Thymus (tissue), 11 donors: ENCODE measurements at regions not wholly inside any gene's neighbourhood (a gene's known extent, or its start where the extent isn't known, plus 50 kb on each side); places are given as distances from the start of the nearest gene placed in this dataset.

Experiments used
- DNase-seq, 9 donors: peaks; one replicate each; pipeline ENCODE4 v3.0.0-alpha.2; 2013; ENCODE audit warnings: low spot score in 9 of 9, low read depth in 6 of 9, missing footprints in 1 of 9
- H3K27ac ChIP-seq, 2 donors: one replicate each; pipeline ENCODE4 v1.5.1; 2013; ENCODE audit warnings: control low read depth in 1 of 2, low read depth in 1 of 2, low read length in 1 of 2, mild to moderate bottlenecking in 1 of 2, moderate library complexity in 1 of 2
- H3K27me3 ChIP-seq, 2 donors: one replicate each; pipeline ENCODE4 v1.5.1; 2013; ENCODE audit warnings: low read length in 1 of 2; ENCODE audit not compliant: control insufficient read depth in 2 of 2, insufficient read depth in 1 of 2
- H3K36me3 ChIP-seq, 2 donors: one replicate each; pipeline ENCODE4 v1.5.1; 2013; ENCODE audit warnings: low read length in 1 of 2, mild to moderate bottlenecking in 1 of 2, moderate library complexity in 1 of 2; ENCODE audit not compliant: control insufficient read depth in 2 of 2, insufficient read depth in 2 of 2
- H3K4me1 ChIP-seq, 2 donors: one replicate each; pipeline ENCODE4 v1.5.1; 2013; ENCODE audit warnings: low read length in 2 of 2; ENCODE audit not compliant: control insufficient read depth in 2 of 2, insufficient read depth in 2 of 2
- H3K4me3 ChIP-seq, 2 donors: one replicate each; pipeline ENCODE4 v1.5.1; 2013; ENCODE audit warnings: low read length in 2 of 2, control low read depth in 1 of 2, mild to moderate bottlenecking in 1 of 2
- H3K9me3 ChIP-seq, 2 donors: one replicate each; pipeline ENCODE4 v1.5.1; 2013; ENCODE audit warnings: low read length in 1 of 2, mild to moderate bottlenecking in 1 of 2; ENCODE audit not compliant: control insufficient read depth in 2 of 2, insufficient read depth in 1 of 2
- WGBS: extraction: QIAGEN DNeasy Blood & Tissue Kit; methylation state at CpG from one replicate; pipeline ENCODE4 v1.1.7; 2013; 5-methylcytosine and 5-hydroxymethylcytosine counted together
- donor health status: healthy.

GRCh38 chr11:25902476-25902875 lies 429.5 kb upstream of the ANO3 start:
- WGBS = 93% methylated on average over 3 of the region's 3 CpGs
- H3K4me1 ChIP-seq = no peaks in the 10 kb centered on the region

DNA sequence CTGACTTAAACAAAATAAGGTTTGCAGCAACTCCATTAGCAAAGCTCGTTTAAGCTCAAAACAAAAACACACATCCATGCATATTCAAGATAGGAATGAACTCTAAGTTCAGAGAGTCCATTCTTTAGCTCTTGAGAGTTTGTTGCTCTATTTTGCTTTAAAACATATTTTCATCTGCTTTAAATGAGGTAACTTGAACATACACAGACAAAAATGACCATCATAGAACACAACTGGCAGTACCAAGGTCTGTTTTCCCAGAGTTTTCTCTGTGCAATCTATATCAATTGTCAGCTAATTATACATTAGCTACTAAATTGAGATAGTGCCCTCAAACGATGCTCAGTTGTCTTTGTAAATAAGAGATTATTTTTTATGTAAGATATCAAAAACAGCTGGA lies 423.2 kb upstream of the ANO3 start:
- Histone ChIP-seq H3K4me1 (no peaks in the 10 kb centered on the region), H3K27ac (no peak overlapping the region), H3K36me3 (no peaks in the 10 kb centered on the region), H3K4me3 (no peak overlapping the region), H3K27me3 (no peaks in the 10 kb centered on the region), H3K9me3 (no peaks in the 10 kb centered on the region)
- WGBS = 78% methylated on average over 2 of the region's 2 CpGs
- DNase-seq = no peak

More at GRCh38 chr11:25902476-25902875, 429.5 kb upstream of the ANO3 start:
- no peaks in the 10 kb centered on the region for H3K36me3 ChIP-seq
- H3K4me3 ChIP-seq = no peak overlapping the region
- no peak for DNase-seq
- no peak overlapping the region for H3K27ac ChIP-seq
- no peaks in the 10 kb centered on the region for H3K27me3 ChIP-seq
- H3K9me3 ChIP-seq = no peaks in the 10 kb centered on the region

- Histone ChIP-seq H3K4me1 (no peaks in the 10 kb centered on the region), H3K27ac (no peak overlapping the region), H3K27me3 (no peaks in the 10 kb centered on the region), H3K9me3 (no peaks in the 10 kb centered on the region), H3K4me3 (no peak overlapping the region), H3K36me3 (no peaks in the 10 kb centered on the region)
- 96% methylated on average over 1 of the region's 1 CpG for WGBS
- no peak for DNase-seq
Measured at GRCh38 chr11:25910086-25910485, 421.8 kb upstream of the ANO3 start.

- WGBS = 93% methylated on average over 1 of the region's 1 CpG
- H3K27ac ChIP-seq = no peak overlapping the region
- peaks cover 0 to 12% of the 10 kb centered on the region in 2 donors for H3K9me3 ChIP-seq
- no peaks in the 10 kb centered on the region for H3K4me1 ChIP-seq
- H3K27me3 ChIP-seq = no peaks in the 10 kb centered on the region
- DNase-seq = no peak
- no peaks in the 10 kb centered on the region for H3K36me3 ChIP-seq
- no peak overlapping the region for H3K4me3 ChIP-seq
Measured at GRCh38 chr11:25920356-25920755, 411.6 kb upstream of the ANO3 start.

GRCh38 chr11:25924586-25924985 lies 407.3 kb upstream of the ANO3 start:
- WGBS = 83% methylated on average over 4 of the region's 4 CpGs
- no peak overlapping the region for H3K4me3 ChIP-seq
- H3K4me1 ChIP-seq = no peaks in the 10 kb centered on the region
- H3K9me3 ChIP-seq = peaks cover 0 to 12% of the 10 kb centered on the region in 2 donors
- H3K27ac ChIP-seq = no peak overlapping the region
- H3K27me3 ChIP-seq = no peaks in the 10 kb centered on the region
- no peaks in the 10 kb centered on the region for H3K36me3 ChIP-seq
- DNase-seq = no peak

DNA sequence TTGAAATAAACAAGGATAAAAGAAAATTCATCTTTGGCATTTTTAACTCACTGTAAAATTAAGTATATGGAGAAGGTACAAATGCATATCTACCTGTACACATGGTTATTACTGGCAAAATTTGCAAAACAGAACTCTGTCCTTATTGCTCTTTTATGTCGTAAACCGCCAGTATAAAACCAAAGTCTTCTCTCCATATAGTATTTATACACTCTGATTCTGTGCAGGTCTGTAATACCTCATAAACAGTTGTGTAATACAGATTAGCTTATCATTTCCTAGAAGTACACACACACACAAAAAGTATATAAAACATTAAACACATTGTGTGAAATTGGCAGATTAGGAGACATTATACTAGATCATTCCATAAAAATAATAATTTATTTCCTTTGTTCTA lies 406.6 kb upstream of the ANO3 start:
- no peaks in the 10 kb centered on the region for H3K27me3 ChIP-seq
- no peaks in the 10 kb centered on the region for H3K36me3 ChIP-seq
- H3K4me1 ChIP-seq = no peaks in the 10 kb centered on the region
- H3K4me3 ChIP-seq = no peak overlapping the region
- H3K27ac ChIP-seq = no peak overlapping the region
- peaks cover 0 to 12% of the 10 kb centered on the region in 2 donors for H3K9me3 ChIP-seq
- no peak for DNase-seq
- WGBS = 98% methylated on average over 2 of the region's 2 CpGs

- DNase-seq = no peak
- no peaks in the 10 kb centered on the region for H3K4me1 ChIP-seq
- no peaks in the 10 kb centered on the region for H3K9me3 ChIP-seq
- H3K27ac ChIP-seq = no peak overlapping the region
- 31% methylated on average over 3 of the region's 3 CpGs for WGBS
- no peaks in the 10 kb centered on the region for H3K27me3 ChIP-seq
- H3K36me3 ChIP-seq = no peaks in the 10 kb centered on the region
- no peak overlapping the region for H3K4me3 ChIP-seq
Measured at GRCh38 chr11:25927411-25927953, 404.4 kb upstream of the ANO3 start.

GRCh38 chr11:25928076-25928475 lies 403.9 kb upstream of the ANO3 start:
- Histone ChIP-seq H3K9me3 (no peaks in the 10 kb centered on the region), H3K4me1 (no peaks in the 10 kb centered on the region), H3K4me3 (no peak overlapping the region), H3K36me3 (no peaks in the 10 kb centered on the region), H3K27me3 (no peaks in the 10 kb centered on the region), H3K27ac (no peak overlapping the region)
- 42% methylated on average over 2 of the region's 2 CpGs for WGBS
- no peak for DNase-seq

DNA sequence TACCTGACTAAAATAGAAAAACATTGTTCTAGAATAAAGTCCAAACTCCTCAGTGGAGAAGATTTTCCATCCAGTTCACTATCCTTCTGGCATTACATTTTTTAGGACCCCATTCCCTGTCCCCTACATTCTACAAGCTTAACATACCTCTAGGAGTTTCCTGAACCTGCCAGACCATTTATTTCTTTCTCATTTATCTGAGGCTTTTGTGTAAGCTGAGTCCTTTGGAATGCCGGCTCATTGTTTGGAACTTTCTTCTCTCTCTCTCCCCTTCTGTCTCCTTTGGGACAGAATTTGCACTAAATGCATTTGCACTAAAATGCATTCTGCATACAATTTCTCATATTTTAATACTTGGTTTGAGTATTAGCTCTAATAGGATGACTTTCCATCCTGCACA lies 393.0 kb upstream of the ANO3 start:
- DNase-seq = no peak
- Histone ChIP-seq H3K27me3 (no peaks in the 10 kb centered on the region), H3K36me3 (no peaks in the 10 kb centered on the region), H3K4me1 (no peaks in the 10 kb centered on the region), H3K27ac (no peak overlapping the region), H3K4me3 (no peak overlapping the region), H3K9me3 (peaks cover 0 to 5% of the 10 kb centered on the region in 2 donors)
- 78% methylated on average over 1 of the region's 1 CpG for WGBS

- WGBS = 92% methylated on average over 2 of the region's 2 CpGs
- no peak for DNase-seq
- Histone ChIP-seq H3K4me1 (no peaks in the 10 kb centered on the region), H3K4me3 (no peak overlapping the region), H3K9me3 (peaks cover 0 to 10% of the 10 kb centered on the region in 2 donors), H3K27ac (no peak overlapping the region), H3K36me3 (no peaks in the 10 kb centered on the region), H3K27me3 (no peaks in the 10 kb centered on the region)
Measured at GRCh38 chr11:25939691-25940090, 392.2 kb upstream of the ANO3 start.
